ENCODE measurements at regions not wholly inside any gene's neighbourhood (a gene's known extent, or its start where the extent isn't known, plus 50 kb on each side); places are given as distances from the start of the nearest gene placed in this dataset.
"Not testable (repeated sequence)": the region's sequence is repeated elsewhere in the genome, so short reads cannot be mapped to it uniquely, and the experiment has no call there.

DNA sequence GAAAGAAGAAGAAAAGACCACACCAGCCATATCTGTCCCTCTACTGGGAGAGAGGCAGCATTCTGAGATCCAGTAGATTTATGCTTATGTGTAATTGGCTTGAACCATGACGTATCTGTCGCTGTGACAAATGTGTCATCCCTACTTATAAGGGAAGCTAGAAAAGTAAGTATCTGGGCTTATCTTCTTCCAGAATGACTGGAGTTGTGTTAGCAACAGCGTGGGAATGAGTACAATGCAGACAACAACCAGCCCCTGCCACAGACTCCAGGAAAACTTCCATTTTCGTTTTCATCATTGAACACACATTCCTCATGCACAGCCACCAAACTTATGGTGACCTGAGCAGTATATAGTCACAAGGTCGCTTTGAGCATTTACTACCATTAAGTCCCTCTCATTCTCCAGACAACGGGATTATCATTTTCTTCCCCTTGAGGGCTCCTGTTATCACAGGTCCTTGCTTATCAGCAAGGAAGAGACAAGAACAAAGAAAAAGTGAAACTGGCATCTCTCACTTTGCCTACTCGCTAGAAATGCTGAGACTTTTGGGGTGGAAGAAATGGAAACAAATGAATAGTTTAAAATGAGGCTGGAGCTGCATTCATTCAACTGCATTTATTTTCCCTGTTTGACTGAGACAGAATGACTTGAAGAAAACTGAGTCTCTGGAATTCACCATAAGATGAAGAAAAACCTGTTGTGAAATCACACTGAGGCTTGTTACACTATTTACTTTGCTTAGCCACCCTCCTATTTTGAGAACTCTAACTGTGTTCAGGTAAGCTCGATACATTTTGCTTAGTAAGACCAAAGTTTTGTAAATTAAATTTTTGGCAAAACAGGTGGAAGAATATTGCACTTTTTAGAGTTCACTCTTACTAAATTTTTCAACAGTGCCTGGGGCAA, 149.3 kb upstream of the FOXQ1 start:
- DNase-seq (ENCODE audit: low read depth), result peak; percentile 29
- H3K4me3 ChIP-seq (ENCODE audit: low read length), result no peak overlapping the region
- TF ChIP-seq, protein P1, sequence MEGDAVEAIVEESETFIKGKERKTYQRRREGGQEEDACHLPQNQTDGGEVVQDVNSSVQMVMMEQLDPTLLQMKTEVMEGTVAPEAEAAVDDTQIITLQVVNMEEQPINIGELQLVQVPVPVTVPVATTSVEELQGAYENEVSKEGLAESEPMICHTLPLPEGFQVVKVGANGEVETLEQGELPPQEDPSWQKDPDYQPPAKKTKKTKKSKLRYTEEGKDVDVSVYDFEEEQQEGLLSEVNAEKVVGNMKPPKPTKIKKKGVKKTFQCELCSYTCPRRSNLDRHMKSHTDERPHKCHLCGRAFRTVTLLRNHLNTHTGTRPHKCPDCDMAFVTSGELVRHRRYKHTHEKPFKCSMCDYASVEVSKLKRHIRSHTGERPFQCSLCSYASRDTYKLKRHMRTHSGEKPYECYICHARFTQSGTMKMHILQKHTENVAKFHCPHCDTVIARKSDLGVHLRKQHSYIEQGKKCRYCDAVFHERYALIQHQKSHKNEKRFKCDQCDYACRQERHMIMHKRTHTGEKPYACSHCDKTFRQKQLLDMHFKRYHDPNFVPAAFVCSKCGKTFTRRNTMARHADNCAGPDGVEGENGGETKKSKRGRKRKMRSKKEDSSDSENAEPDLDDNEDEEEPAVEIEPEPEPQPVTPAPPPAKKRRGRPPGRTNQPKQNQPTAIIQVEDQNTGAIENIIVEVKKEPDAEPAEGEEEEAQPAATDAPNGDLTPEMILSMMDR (IDR thresholded peaks at IDR 0.05; ENCODE audit: insufficient read depth, low read depth, low read length, missing control alignments), result no peak

DNA sequence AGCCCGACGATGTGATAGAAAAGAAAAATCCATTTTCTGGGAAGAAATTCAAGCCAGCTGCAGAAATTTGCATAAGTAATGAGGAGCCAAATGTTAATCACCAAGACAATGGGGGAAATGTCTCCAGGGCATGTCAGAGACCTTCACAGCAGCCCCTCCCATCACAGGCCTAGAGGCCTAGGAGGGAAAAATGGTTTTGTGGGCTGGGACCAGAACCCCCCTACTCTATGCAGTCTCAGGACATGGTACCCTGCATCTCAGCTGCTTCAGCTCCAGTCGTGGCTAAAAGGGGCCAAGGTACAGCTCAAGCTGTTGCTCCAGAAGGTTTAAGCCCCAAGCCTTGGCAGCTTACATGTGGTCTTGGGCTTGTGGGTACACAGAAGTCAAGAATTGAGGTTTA, 155.5 kb upstream of the FOXQ1 start:
- H3K4me3 ChIP-seq (ENCODE audit: low read length); DNase-seq (ENCODE audit: low read depth): not testable (repeated sequence)

DNA sequence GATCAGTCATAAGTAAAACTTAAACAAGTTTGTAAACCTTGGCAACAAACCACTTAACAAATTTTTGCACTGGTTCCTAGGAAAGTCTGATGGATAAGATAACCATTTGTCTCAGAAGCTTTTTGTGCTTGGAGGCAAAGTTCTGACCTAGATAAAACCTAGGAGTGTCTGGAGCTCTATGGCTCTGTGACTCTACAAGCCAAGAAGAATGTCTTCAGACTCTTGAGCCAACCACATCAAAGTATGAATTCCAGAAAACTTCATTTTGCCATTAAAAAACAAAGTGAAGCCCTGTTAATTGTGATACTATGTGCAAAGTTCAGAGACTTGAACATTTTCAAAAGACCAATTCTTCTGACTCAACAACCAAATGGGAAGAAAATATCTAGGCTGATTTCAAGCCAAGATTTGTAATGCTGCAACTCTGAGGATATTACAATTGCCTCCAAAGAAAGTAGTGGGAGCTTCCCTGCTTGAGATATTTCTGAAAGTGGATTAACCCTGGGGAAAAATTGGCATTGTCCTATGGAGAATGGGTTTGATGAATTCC, 158.1 kb upstream of the FOXQ1 start:
- DNase-seq (ENCODE audit: low read depth), result no peak
- no peak overlapping the region for H3K4me3 ChIP-seq (ENCODE audit: low read length)
- TF ChIP-seq, protein P1 (IDR thresholded peaks at IDR 0.05; ENCODE audit: insufficient read depth, low read depth, low read length, missing control alignments), result no peak

DNA sequence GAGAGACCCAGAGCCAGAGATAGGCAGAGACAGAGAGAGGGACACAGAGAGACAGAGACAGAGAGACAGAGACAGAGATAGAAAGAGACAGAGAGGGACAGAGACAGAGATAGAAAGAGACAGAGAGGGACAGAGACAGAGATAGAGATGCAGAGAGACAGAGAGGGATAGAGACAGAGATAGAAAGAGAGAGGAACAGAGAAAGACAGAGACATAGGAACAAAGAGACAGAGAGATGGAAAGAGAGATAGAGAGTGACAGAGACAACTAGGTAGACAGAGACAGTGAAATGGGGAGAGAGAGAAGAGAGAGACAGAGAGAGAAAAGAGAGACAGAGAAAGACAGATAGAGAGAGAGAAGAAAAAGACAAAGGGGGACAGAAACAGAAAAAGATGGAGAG, 165.4 kb upstream of the FOXQ1 start:
- TF ChIP-seq, protein P1 (IDR thresholded peaks at IDR 0.05; ENCODE audit: insufficient read depth, low read depth, low read length, missing control alignments), result no peak
- DNase-seq (ENCODE audit: low read depth), result no peak
- H3K4me3 ChIP-seq (ENCODE audit: low read length), result no peak overlapping the region

DNA sequence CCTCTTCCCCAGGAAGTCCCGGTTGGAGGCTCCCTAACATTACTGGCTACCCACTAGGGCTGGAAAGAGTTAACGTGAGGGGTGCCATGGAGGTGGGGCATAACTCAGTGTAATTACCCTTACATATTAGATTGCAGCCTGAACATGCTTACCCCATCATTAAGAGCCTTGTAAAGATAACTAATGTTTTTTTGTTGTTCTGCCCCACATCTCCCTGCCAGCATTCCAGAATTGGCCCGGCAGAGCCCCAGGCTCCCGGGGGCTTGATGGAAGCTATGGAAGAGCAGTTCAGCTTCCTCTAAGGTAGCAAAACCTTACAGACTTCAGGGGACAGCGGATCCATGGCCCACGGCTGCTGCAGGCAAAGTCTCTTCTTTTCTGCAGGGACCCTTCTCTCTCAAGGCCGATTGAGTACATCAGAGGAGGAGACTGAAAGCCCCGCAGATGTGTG, 166.1 kb upstream of the FOXQ1 start:
- no peak overlapping the region for H3K4me3 ChIP-seq (ENCODE audit: low read length)
- TF ChIP-seq, protein P1 (IDR thresholded peaks at IDR 0.05; ENCODE audit: insufficient read depth, low read depth, low read length, missing control alignments), result no peak
- DNase-seq (ENCODE audit: low read depth), result no peak

DNA sequence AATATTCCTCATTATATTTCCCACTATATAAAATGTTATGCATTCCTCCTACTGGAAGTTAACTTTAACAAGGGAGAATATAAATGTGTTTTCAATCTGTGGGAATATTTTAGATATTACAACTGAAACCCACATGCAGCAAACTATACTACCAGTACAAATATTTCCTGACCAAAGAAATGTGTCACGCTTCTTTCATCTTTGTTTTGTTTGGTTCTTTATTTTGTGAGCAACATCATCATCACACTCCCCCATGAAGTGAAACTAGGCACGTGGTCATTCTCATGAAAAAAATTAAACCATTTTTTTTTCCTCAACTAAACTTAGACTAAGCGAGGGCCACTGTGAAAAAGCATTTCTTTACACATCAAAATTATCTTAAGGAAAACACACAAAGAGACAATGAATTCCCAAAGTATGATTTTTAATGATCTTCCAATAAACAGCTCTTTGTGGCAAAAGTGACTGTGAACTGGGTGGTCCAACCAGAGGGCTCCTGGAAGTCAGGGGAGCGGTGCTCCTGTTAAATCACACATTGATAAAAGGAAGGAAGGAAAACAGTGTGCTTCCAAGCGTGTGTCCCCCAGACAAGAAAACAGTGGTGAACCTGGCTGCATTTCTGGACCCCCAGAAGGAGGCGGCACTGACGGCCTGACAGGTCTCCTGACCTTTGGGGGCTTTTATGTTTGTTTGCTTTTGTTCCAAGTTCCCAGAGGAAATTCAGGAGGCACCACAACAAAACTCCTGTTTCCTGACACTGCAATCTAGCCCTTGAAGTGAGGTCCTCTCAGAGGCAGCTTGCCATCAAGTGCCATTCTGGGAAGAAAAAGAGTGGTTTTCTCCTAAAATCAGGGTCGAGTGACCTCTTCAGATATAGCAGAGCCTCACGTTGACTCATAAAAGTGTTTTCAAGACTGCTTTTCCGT, 166.8 kb upstream of the FOXQ1 start:
- DNase-seq (ENCODE audit: low read depth), result no peak
- no peak overlapping the region for H3K4me3 ChIP-seq (ENCODE audit: low read length)
- TF ChIP-seq, protein P1 (IDR thresholded peaks at IDR 0.05; ENCODE audit: insufficient read depth, low read depth, low read length, missing control alignments), result no peak

DNA sequence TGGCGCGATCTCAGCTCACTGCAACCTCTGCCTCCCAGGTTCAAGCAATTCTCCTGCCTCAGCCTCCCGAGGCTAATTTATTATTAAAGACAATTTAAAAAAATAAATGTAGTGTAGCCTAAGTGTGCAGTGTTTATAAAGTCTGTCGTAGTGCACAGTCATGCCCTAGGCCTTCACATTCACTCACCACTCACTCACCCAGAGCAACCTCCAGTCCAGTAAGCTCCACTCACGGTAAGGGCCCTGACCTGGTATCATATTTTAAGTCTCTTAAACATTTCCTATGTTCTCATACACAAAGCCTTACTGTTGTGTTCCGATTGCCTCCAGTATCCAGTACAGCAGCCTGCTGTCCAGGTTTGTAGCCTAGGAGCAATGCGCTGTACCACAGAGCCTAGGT, 168.2 kb upstream of the FOXQ1 start:
- H3K4me3 ChIP-seq (ENCODE audit: low read length), result no peak overlapping the region
- DNase-seq (ENCODE audit: low read depth), result no peak
- TF ChIP-seq, protein P1 (IDR thresholded peaks at IDR 0.05; ENCODE audit: insufficient read depth, low read depth, low read length, missing control alignments), result no peak
